Pancreas (tissue), 10 donors: ENCODE measurements at regions not wholly inside any gene's neighbourhood (a gene's known extent, or its start where the extent isn't known, plus 50 kb on each side); places are given as distances from the start of the nearest gene placed in this dataset.

Experiments used
- ATAC-seq, 4 donors: fragments of 200-7000 bp; cut with Tn5 transposase; one replicate each; pipeline versions ENCODE4 v1.8.0 to v1.9.1; 2020; ENCODE audit warnings: mild to moderate bottlenecking in 4 of 4, moderate library complexity in 4 of 4
- DNase-seq, 6 donors: peaks; one replicate each; pipeline ENCODE4 v3.0.0-alpha.2; 2020
- FAIRE-seq: peaks from 2 replicates; lab custom pipeline; 2012; peaks lifted over from hg19 to GRCh38; lab: Jason Lieb, UNC
- H3K27ac ChIP-seq, 4 donors: fragments of 200-600 bp; sonication (generic); 1 replicate in 3 of 4; 2 replicates in 1 of 4; pipeline versions ENCODE4 v1.5.0 to v1.8.0; 2020
- H3K27me3 ChIP-seq, 4 donors: fragments of 200-600 bp; one replicate each; pipeline ENCODE4 v1.8.0; 2021
- H3K36me3 ChIP-seq, 3 donors: fragments of 200-600 bp; sonication (generic) in 1 of 3; one replicate each; pipeline versions ENCODE4 v1.5.0 to v1.8.0; 2020 to 2021
- H3K4me1 ChIP-seq, 3 donors: fragments of 200-600 bp; one replicate each; pipeline ENCODE4 v1.8.0; 2021
- H3K4me3 ChIP-seq, 4 donors: fragments of 200-600 bp; sonication (generic) in 2 of 4; one replicate each; pipeline versions ENCODE4 v1.5.0 to v1.8.0; 2020 to 2021
- H3K9me3 ChIP-seq, 4 donors: fragments of 200-600 bp; one replicate each; pipeline ENCODE4 v1.8.0; 2021
- CTCF ChIP-seq, 4 donors: fragments of 200-600 bp; sonication (generic) in 3 of 4; IDR thresholded peaks; one replicate each; pipeline versions ENCODE4 v1.5.0 to v1.8.0; 2021; ENCODE audit warnings: antibody characterized with exemption in 4 of 4
- WGBS, 2 donors: extraction: QIAGEN DNeasy Blood & Tissue Kit; methylation state at CpG; one replicate each; pipeline ENCODE4 v1.1.7; 2013; 5-methylcytosine and 5-hydroxymethylcytosine counted together
- intact Hi-C, 3 donors: fragments of 100-400 bp; cut with DNase I; formaldehyde crosslinking; loops; one replicate each; pipeline versions ENCODE4 v1.11.1 to v1.14.2; 2022
- donor health status: healthy with polysubstance abuse.
- donor health status: DM: no; HTN: no; CAD: no; lungs with moderate emphysema.
- donor health status: DM: no; HTN: no; CAD: no.
- donor health status: control.
- donor health status: control.
- donor health status: Bipolar disorder and iron deficiency.
- donor health status: DM: yes; HTN: yes; CAD: no.
- donor health status: DM: no; HTN: no; CAD: no.
- donor health status: DM: no; HTN: no; CAD: no.
- donor health status: DM: yes; HTN: yes; CAD: no.

DNA sequence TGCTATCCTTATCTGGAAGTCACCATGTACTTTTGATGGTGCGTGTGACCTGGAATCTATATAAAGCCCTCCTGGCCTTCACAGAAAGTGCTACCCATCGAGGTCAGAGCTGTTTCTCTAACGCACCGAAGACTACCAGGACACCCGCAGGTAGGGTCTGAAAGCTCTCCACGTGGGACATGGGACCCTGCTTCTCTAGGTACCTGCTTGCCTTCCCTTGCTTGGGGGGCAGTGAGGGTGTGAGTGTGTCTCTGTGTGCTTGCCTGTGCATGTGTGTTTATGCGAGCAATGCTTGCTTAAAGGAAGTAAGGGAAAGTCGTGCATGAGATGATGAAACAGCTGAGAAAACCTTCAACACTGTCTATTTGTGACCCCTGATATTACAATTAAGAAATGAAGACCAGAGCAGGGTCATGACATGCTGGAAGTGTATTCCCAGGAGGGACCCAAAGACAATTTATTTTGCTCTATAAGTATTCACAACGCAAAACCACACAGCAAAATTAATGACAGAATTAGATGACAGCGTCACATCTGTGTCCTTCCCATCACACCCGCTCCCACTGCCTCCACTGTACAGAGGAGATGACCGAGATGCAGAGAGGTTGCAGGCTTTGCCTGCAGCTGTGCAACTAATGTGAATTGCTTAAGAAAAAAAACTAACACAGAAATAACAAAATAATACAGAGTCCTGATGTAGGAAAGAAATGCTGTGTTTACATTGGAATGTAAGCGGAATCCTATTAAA lies 76.4 kb upstream of the HELT start:
- H3K9me3 ChIP-seq, result no peaks in the 10 kb centered on the region
- 75 to 76% methylated on average over 13 of the region's 13 CpGs for WGBS, 2 donors
- intact Hi-C loops, result no loop called here
- no peak overlapping the region for H3K27ac ChIP-seq
- H3K27me3 ChIP-seq, result no peaks in the 10 kb centered on the region
- no peak overlapping the region for H3K4me3 ChIP-seq
- no peak for TF ChIP-seq CTCF (IDR thresholded peaks at IDR 0.05)
- no peaks in the 10 kb centered on the region for H3K36me3 ChIP-seq
- FAIRE-seq (no peak), ATAC-seq (no peak), DNase-seq (no peak)
- peaks cover 4 to 6% (median 5%) of the 10 kb centered on the region in 3 donors for H3K4me1 ChIP-seq

DNA sequence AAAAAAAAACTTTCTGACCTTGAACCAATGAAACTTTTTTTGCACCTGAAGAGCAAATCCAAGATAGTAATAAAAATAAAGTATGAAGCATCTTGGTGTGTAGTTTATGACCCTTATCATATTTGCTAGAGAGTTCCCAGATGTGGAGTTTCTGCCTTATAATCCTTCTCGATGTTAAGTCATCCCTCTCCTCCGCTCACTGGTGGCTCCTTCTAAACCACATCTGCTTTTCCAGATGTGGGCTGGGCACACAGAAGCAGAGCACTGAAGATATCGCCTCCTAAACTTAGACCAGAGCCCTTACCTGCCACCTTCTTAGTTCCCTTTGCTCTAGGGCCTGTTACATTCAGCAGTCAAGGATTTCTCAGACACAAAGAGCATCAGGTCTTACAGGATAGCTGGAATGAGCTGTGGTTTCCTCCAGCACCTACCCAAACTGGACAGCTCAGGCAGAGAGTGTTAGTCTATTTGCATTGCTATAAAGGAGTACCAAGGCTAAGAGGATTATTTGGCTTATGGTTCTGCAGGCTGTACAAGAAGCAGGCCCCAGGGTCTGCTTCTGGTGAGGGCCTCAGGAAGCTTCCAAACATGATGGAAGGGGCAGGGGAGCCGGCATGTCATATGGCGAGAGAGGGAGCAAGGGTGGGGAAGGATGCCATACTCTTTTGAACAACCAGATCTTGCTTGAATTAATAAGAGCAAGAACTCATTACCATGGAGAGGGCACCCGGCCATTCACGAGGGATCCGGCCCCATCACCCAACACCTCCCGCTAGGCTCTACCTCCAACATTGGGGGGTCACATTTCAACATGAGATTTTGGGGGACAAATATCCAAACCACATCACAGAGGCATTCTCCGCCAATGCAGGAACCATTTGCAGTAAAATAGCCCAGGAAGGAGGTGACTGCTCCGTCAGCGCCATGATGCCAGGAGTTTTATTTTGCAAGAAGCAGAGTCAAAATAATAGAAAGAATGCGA lies 75.6 kb upstream of the HELT start:
- ATAC-seq, result no peak
- intact Hi-C loops, result no loop called here
- Histone ChIP-seq H3K4me1 (no peaks in the 10 kb centered on the region), H3K4me3 (no peak overlapping the region), H3K27ac (no peak overlapping the region), H3K9me3 (no peaks in the 10 kb centered on the region), H3K36me3 (no peaks in the 10 kb centered on the region), H3K27me3 (no peaks in the 10 kb centered on the region)
- no peak for DNase-seq
- no peak for TF ChIP-seq CTCF (IDR thresholded peaks at IDR 0.05)
- WGBS, 2 donors, result 90 to 93% methylated on average over 13 of the region's 13 CpGs
- no peak for FAIRE-seq

DNA sequence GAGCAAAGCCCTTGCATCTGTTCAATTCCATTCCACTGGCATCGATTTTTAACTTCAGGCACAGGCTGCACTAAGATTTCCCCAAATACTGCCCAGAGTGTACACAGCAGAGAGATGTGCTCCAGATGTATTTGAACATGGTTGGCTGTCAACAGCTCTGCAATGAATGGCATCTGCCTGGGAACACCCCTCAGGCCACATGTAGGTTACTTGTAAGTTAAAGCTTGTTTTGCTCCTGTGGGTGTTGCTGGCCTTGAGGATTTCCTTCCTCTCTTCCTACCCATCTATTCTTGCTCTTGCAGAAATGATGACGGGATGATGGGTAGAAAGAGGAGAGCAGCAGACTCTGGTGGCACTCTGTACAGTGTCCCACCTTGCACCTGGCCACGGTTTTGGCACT lies 69.3 kb upstream of the HELT start:
- DNase-seq (no peak), ATAC-seq (no peak), FAIRE-seq (no peak)
- TF ChIP-seq CTCF (IDR thresholded peaks at IDR 0.05), result no peak
- WGBS, 2 donors, result 60 to 62% methylated on average over 3 of the region's 3 CpGs
- Histone ChIP-seq H3K27me3 (no peaks in the 10 kb centered on the region), H3K4me1 (no peaks in the 10 kb centered on the region), H3K9me3 (no peaks in the 10 kb centered on the region), H3K36me3 (no peaks in the 10 kb centered on the region), H3K4me3 (no peak overlapping the region), H3K27ac (no peak overlapping the region)
- intact Hi-C loops, result no loop called here

- Histone ChIP-seq H3K9me3 (no peaks in the 10 kb centered on the region), H3K27ac (no peak overlapping the region), H3K4me3 (no peak overlapping the region), H3K36me3 (no peaks in the 10 kb centered on the region), H3K4me1 (no peaks in the 10 kb centered on the region), H3K27me3 (no peaks in the 10 kb centered on the region)
- FAIRE-seq (no peak), ATAC-seq (no peak), DNase-seq (no peak)
- intact Hi-C loops, result no loop called here
- no peak for TF ChIP-seq CTCF (IDR thresholded peaks at IDR 0.05)
- 80 to 94% methylated on average over 9 of the region's 9 CpGs for WGBS, 2 donors
These were observed 68.0 kb upstream of the HELT start for GRCh38 chr4:184950117-184950830.
